NB4 (cell line): ENCODE measurements at regions not wholly inside any gene's neighbourhood (a gene's known extent, or its start where the extent isn't known, plus 50 kb on each side); places are given as distances from the start of the nearest gene placed in this dataset.
A peak's percentile ranks its signal among the peaks of the same experiment; 100 is the strongest.

Experiments used
- DNase-seq: peaks from one replicate; pipeline ENCODE4 v3.0.0; 2010; ENCODE audit warnings: low read depth
- H3K4me3 ChIP-seq: one replicate; pipeline ENCODE4 v1.5.1; 2011; ENCODE audit warnings: mild to moderate bottlenecking, low read depth, low read length, moderate library complexity
- CTCF ChIP-seq: IDR thresholded peaks from one replicate; pipeline ENCODE4 v1.5.1; 2012; ENCODE audit warnings: low read depth, low read length
- MAX ChIP-seq: IDR thresholded peaks from 2 replicates; pipeline ENCODE4 v1.6.1; 2011; ENCODE audit warnings: low read depth, low read length
- MYC ChIP-seq: IDR thresholded peaks from 2 replicates; pipeline ENCODE4 v1.6.1; 2011; ENCODE audit warnings: low read depth, low read length
- POLR2A ChIP-seq: IDR thresholded peaks from 2 replicates; pipeline ENCODE4 v1.6.1; 2011; ENCODE audit warnings: mild to moderate bottlenecking; ENCODE audit not compliant: insufficient read length; ENCODE audit errors: extremely low read depth

DNA sequence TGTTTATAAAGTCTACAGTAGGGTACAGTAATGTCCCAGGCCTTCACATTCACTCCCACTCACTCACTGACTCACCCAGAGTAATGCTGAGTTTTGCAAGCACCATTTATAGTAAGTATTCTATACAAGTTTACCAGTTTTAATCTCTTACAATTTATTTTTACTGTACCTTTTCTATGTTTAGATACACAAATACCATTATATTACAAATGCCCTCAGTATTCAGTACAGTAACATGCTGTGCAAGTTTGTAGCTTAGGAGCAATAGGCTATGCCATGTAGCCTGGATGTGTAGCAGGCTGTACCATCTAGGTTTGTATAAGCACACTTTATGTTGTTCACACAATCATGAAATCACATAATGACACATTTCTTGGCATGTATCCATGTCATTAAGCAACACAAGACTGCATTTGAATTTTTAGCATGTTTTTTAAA, 673.6 kb downstream of the CD109 start:
- no peak for TF ChIP-seq POLR2A
- no peak for TF ChIP-seq MYC
- TF ChIP-seq CTCF, result no peak
- no peak for TF ChIP-seq MAX
- H3K4me3 ChIP-seq, result no peak overlapping the region
- DNase-seq, result peak; percentile 2

- no peak for DNase-seq
- H3K4me3 ChIP-seq, result no peak overlapping the region
- TF ChIP-seq MYC (no peak), MAX (no peak), CTCF (no peak), POLR2A (no peak)
Observed at GRCh38 chr6:74368746-74369145, 672.7 kb downstream of the CD109 start.

DNA sequence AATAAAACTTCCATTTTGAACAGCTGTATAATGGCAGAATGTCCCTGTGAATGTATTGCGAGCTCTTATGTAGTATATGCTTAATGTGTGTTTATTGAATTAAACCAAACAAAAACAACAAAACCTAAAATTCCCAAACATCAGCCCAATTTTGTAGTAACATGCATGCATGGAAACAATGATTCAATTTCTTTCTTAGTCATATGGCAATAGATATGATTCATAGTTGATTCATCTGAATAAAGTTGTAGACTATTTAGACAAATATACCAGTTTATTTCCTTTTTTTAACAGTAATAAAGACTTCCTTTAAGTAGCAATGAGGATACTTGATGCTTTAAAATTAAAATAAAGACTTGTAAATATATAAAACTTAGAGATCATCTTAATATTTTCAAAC, 670.6 kb downstream of the CD109 start:
- no peak for DNase-seq
- TF ChIP-seq MYC (no peak), MAX (no peak), POLR2A (no peak), CTCF (no peak)
- H3K4me3 ChIP-seq, result no peak overlapping the region

DNA sequence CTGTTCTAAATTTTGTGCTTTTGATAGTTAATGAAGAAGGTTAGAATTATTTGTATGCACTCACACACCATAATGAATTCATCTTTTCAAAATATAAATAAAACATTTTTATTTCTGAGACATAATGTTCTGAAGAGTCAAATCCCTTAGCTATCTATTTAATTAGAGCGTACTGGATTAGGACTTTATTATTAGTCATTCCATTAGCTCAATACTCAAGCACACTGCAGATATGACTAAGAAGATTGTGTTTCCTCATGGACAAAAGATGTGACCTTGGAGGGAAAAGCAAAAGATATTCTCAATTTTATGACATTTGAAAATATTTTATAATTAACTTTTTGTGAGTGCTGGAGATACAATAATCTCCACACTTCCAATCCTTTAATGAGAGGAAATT, 666.4 kb downstream of the CD109 start:
- no peak for DNase-seq
- no peak for TF ChIP-seq MAX
- no peak for TF ChIP-seq MYC
- no peak for TF ChIP-seq POLR2A
- no peak for TF ChIP-seq CTCF

DNA sequence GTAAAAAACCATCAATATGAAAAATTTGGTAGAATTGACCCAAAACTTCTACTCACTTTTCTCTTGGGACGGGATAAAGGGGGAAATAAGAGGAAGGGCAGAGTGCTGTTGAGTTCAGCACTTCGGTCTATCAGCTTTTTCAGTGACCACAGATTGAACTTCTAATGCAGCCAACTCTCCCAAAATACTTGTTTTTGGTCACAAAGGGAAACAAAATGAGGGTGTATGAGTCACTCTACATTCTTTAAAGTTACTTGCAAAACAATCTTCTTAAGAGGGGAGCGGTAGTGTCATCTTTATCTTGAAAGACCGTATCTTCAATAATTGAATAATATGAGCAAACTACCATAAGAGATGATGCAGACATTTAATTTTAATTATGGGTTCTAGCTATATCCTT, 661.3 kb downstream of the CD109 start:
- no peak for DNase-seq
- no peak for TF ChIP-seq MAX
- no peak for TF ChIP-seq MYC
- TF ChIP-seq CTCF, result no peak
- no peak for TF ChIP-seq POLR2A
- H3K4me3 ChIP-seq, result no peak overlapping the region

More for the DNA sequence above, 666.4 kb downstream of the CD109 start:
- no peak overlapping the region for H3K4me3 ChIP-seq

DNA sequence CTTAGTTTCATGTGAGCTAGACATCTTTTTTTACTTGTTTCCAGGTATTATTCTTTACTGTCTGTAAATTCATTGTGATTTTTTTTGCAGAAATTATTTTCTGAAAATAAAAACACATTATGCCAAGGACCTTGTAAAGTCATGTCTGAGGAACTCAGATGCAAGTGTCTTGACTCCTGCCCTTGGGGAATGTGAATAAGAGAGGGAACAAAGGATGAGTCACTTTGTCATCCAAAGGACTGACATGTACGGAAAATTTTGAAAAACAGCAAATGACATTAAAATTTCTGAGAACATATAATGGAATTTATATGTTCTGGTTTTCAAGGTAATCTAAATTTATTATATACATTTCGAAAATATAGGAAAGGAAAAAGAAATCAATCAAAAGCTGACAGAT, 660.4 kb downstream of the CD109 start:
- TF ChIP-seq MAX (no peak), CTCF (no peak), MYC (no peak)
- no peak overlapping the region for H3K4me3 ChIP-seq
- DNase-seq, result no peak
